ENCODE measurements at regions not wholly inside any gene's neighbourhood (a gene's known extent, or its start where the extent isn't known, plus 50 kb on each side); places are given as distances from the start of the nearest gene placed in this dataset.
"Not testable (repeated sequence)": the region's sequence is repeated elsewhere in the genome, so short reads cannot be mapped to it uniquely, and the experiment has no call there.

GRCh38 chr14:81955123-81955522 lies 421.5 kb upstream of the SEL1L start:
- DNase-seq (ENCODE audit: low spot score) = no peak

- DNase-seq (ENCODE audit: low spot score) = no peak
Observed at GRCh38 chr14:81960781-81961180, 427.1 kb upstream of the SEL1L start.

GRCh38 chr14:81963846-81964245 lies 430.2 kb upstream of the SEL1L start:
- DNase-seq (ENCODE audit: low spot score) = no peak

- DNase-seq (ENCODE audit: low spot score) = no peak
Observed at GRCh38 chr14:81970307-81970706, 436.7 kb upstream of the SEL1L start.

- DNase-seq (ENCODE audit: low spot score) = no peak
Observed at GRCh38 chr14:81971911-81972310, 438.3 kb upstream of the SEL1L start.

GRCh38 chr14:81972601-81973000 lies 438.9 kb upstream of the SEL1L start:
- DNase-seq (ENCODE audit: low spot score) = no peak

- no peak for DNase-seq (ENCODE audit: low spot score)
Observed at GRCh38 chr14:81974543-81974942, 440.9 kb upstream of the SEL1L start.

- DNase-seq (ENCODE audit: low spot score) = no peak
Observed at GRCh38 chr14:81980601-81981306, 447.1 kb upstream of the SEL1L start.

GRCh38 chr14:81981307-81981675 lies 447.6 kb upstream of the SEL1L start:
- no peak for DNase-seq (ENCODE audit: low spot score)

GRCh38 chr14:81982046-81982445 lies 448.4 kb upstream of the SEL1L start:
- DNase-seq (ENCODE audit: low spot score) = no peak

GRCh38 chr14:81986005-81986404 lies 452.4 kb upstream of the SEL1L start:
- no peak for DNase-seq (ENCODE audit: low spot score)

- no peak for DNase-seq (ENCODE audit: low spot score)
Observed at GRCh38 chr14:81989211-81989610, 455.6 kb upstream of the SEL1L start.

- peak; percentile 55 for DNase-seq (ENCODE audit: low spot score)
Observed at GRCh38 chr14:81990312-81990761, 456.7 kb upstream of the SEL1L start.

- DNase-seq (ENCODE audit: low spot score) = peak; percentile 3
Observed at GRCh38 chr14:81991998-81992397, 458.3 kb upstream of the SEL1L start.

GRCh38 chr14:81993432-81993831 lies 459.8 kb upstream of the SEL1L start:
- DNase-seq (ENCODE audit: low spot score) = no peak

- no peak for DNase-seq (ENCODE audit: low spot score)
Observed at GRCh38 chr14:82003426-82003825, 469.8 kb upstream of the SEL1L start.

GRCh38 chr14:82009076-82009475 lies 475.4 kb upstream of the SEL1L start:
- DNase-seq (ENCODE audit: low spot score) = no peak

GRCh38 chr14:82009993-82010392 lies 476.3 kb upstream of the SEL1L start:
- no peak for DNase-seq (ENCODE audit: low spot score)

- DNase-seq (ENCODE audit: low spot score) = no peak
Observed at GRCh38 chr14:82011460-82011859, 477.8 kb upstream of the SEL1L start.

- no peak for DNase-seq (ENCODE audit: low spot score)
Observed at GRCh38 chr14:82029038-82029437, 495.4 kb upstream of the SEL1L start.

GRCh38 chr14:82035397-82035796 lies 501.7 kb upstream of the SEL1L start:
- DNase-seq (ENCODE audit: low spot score) = no peak

- DNase-seq (ENCODE audit: low spot score) = not testable (repeated sequence)
Observed at GRCh38 chr14:82038066-82038465, 504.4 kb upstream of the SEL1L start.

GRCh38 chr14:82045339-82045738 lies 511.7 kb upstream of the SEL1L start:
- DNase-seq (ENCODE audit: low spot score) = no peak

- no peak for DNase-seq (ENCODE audit: low spot score)
Observed at GRCh38 chr14:82046512-82047226, 513.0 kb upstream of the SEL1L start.
